ENCODE measurements at regions not wholly inside any gene's neighbourhood (a gene's known extent, or its start where the extent isn't known, plus 50 kb on each side); places are given as distances from the start of the nearest gene placed in this dataset.
"Not testable (repeated sequence)": the region's sequence is repeated elsewhere in the genome, so short reads cannot be mapped to it uniquely, and the experiment has no call there.

- TF ChIP-seq CTCF (optimal IDR thresholded peaks at IDR 0.05 in 1 of 3, IDR thresholded peaks at IDR 0.05 in 1 of 3, conservative IDR thresholded peaks at IDR 0.05 in 1 of 3; ENCODE audit: extremely low read depth in 1 of 3, insufficient read depth in 2 of 3, low read length in 3 of 3); EZH2 (IDR thresholded peaks at IDR 0.05; ENCODE audit: low read length): not testable (repeated sequence)
Observed at GRCh38 chr12:32022387-32022786, 63.2 kb downstream of the RESF1 start.
